Upper lobe of right lung (tissue), 1 donor: ENCODE measurements at regions not wholly inside any gene's neighbourhood (a gene's known extent, or its start where the extent isn't known, plus 50 kb on each side); places are given as distances from the start of the nearest gene placed in this dataset.

Source experiments
- ATAC-seq: fragments of 200-7000 bp; cut with Tn5 transposase; one replicate; pipeline ENCODE4 v1.9.1; 2020; ENCODE audit warnings: mild to moderate bottlenecking, moderate library complexity
- DNase-seq: peaks from one replicate; pipeline ENCODE4 v3.0.0-alpha.2; 2020
- H3K27ac ChIP-seq: fragments of 200-600 bp; one replicate; pipeline ENCODE4 v1.8.0; 2022
- H3K27me3 ChIP-seq: fragments of 200-600 bp; one replicate; pipeline ENCODE4 v1.8.0; 2022; ENCODE audit warnings: mild to moderate bottlenecking
- H3K36me3 ChIP-seq: fragments of 200-600 bp; one replicate; pipeline ENCODE4 v1.8.0; 2022
- H3K4me1 ChIP-seq: fragments of 200-600 bp; one replicate; pipeline ENCODE4 v1.8.0; 2022
- H3K4me3 ChIP-seq: fragments of 200-600 bp; one replicate; pipeline ENCODE4 v1.8.0; 2022; ENCODE audit warnings: mild to moderate bottlenecking
- H3K9me3 ChIP-seq: fragments of 200-600 bp; one replicate; pipeline ENCODE4 v1.8.0; 2022
- CTCF ChIP-seq: fragments of 200-600 bp; IDR thresholded peaks from one replicate; pipeline ENCODE4 v1.8.0; 2022; ENCODE audit warnings: antibody characterized with exemption
- intact Hi-C: fragments of 100-400 bp; cut with DNase I; formaldehyde crosslinking; loops from one replicate; pipeline ENCODE4 v1.11.0; 2022
- donor health status: DM: no; HTN: yes; CAD: no; lungs with severe emphysema.

GRCh38 chr18:41113885-41114482, 841.0 kb upstream of the PIK3C3 start:
- Histone ChIP-seq H3K27me3 (no peaks in the 10 kb centered on the region), H3K27ac (no peak overlapping the region), H3K4me3 (no peak overlapping the region), H3K36me3 (no peaks in the 10 kb centered on the region), H3K4me1 (no peaks in the 10 kb centered on the region), H3K9me3 (no peaks in the 10 kb centered on the region)
- ATAC-seq (no peak), DNase-seq (no peak)
- intact Hi-C loops = no loop called here
- TF ChIP-seq CTCF = no peak

GRCh38 chr18:41099451-41099850, 855.6 kb upstream of the PIK3C3 start:
- Histone ChIP-seq H3K27me3 (no peaks in the 10 kb centered on the region), H3K9me3 (peaks cover 4% of the 10 kb centered on the region), H3K36me3 (no peaks in the 10 kb centered on the region), H3K4me1 (no peaks in the 10 kb centered on the region), H3K27ac (no peak overlapping the region), H3K4me3 (no peak overlapping the region)
- intact Hi-C loops = no loop called here
- TF ChIP-seq CTCF = no peak
- DNase-seq (no peak), ATAC-seq (no peak)

- no peaks in the 10 kb centered on the region for H3K9me3 ChIP-seq
- intact Hi-C loops = no loop called here
- H3K27me3 ChIP-seq = no peaks in the 10 kb centered on the region
- TF ChIP-seq CTCF = peak; percentile 13
- H3K4me3 ChIP-seq = no peak overlapping the region
- DNase-seq (no peak), ATAC-seq (peak; percentile 50)
- no peak overlapping the region for H3K27ac ChIP-seq
- H3K36me3 ChIP-seq = no peaks in the 10 kb centered on the region
- H3K4me1 ChIP-seq = no peaks in the 10 kb centered on the region
Measured at GRCh38 chr18:41096504-41096903, 858.5 kb upstream of the PIK3C3 start.

- Histone ChIP-seq H3K27ac (no peak overlapping the region), H3K9me3 (no peaks in the 10 kb centered on the region), H3K36me3 (no peaks in the 10 kb centered on the region), H3K27me3 (no peaks in the 10 kb centered on the region), H3K4me1 (no peaks in the 10 kb centered on the region), H3K4me3 (no peak overlapping the region)
- DNase-seq = no peak
- TF ChIP-seq CTCF = no peak
- intact Hi-C loops = no loop called here
- ATAC-seq = no peak
Measured at GRCh38 chr18:41077076-41077475, 878.0 kb upstream of the PIK3C3 start.

GRCh38 chr18:41075212-41075611, 879.8 kb upstream of the PIK3C3 start:
- TF ChIP-seq CTCF = no peak
- no peaks in the 10 kb centered on the region for H3K27me3 ChIP-seq
- no peak overlapping the region for H3K4me3 ChIP-seq
- no peak for DNase-seq
- H3K27ac ChIP-seq = no peak overlapping the region
- intact Hi-C loops = no loop called here
- H3K4me1 ChIP-seq = no peaks in the 10 kb centered on the region
- H3K36me3 ChIP-seq = no peaks in the 10 kb centered on the region
- no peak for ATAC-seq
- H3K9me3 ChIP-seq = no peaks in the 10 kb centered on the region

GRCh38 chr18:41073372-41073954, 881.6 kb upstream of the PIK3C3 start:
- intact Hi-C loops = no loop called here
- H3K4me1 ChIP-seq = no peaks in the 10 kb centered on the region
- no peak overlapping the region for H3K4me3 ChIP-seq
- no peak for ATAC-seq
- TF ChIP-seq CTCF = no peak
- H3K27ac ChIP-seq = no peak overlapping the region
- H3K36me3 ChIP-seq = no peaks in the 10 kb centered on the region
- H3K9me3 ChIP-seq = no peaks in the 10 kb centered on the region
- DNase-seq = no peak
- no peaks in the 10 kb centered on the region for H3K27me3 ChIP-seq
